HFFc6 (cell line): ENCODE measurements at regions not wholly inside any gene's neighbourhood (a gene's known extent, or its start where the extent isn't known, plus 50 kb on each side); places are given as distances from the start of the nearest gene placed in this dataset.

Source experiments
- DNase-seq: peaks from one replicate; pipeline ENCODE4 v3.0.0-alpha.2; 2018
- H3K27ac Mint-ChIP-seq: 2 replicates; pipeline ENCODE4 v1.8.0; 2020; ENCODE audit warnings: mild to moderate bottlenecking, mixed read lengths
- H3K27me3 Mint-ChIP-seq: 2 replicates; pipeline ENCODE4 v1.8.0; 2021; ENCODE audit warnings: mild to moderate bottlenecking, moderate library complexity, mixed read lengths; ENCODE audit not compliant: insufficient read depth
- H3K36me3 Mint-ChIP-seq: 2 replicates; pipeline ENCODE4 v1.8.0; 2021; ENCODE audit warnings: low read depth, mixed read lengths
- H3K4me1 Mint-ChIP-seq: 2 replicates; pipeline ENCODE4 v1.8.0; 2020; ENCODE audit warnings: low read depth, mixed read lengths
- H3K4me3 Mint-ChIP-seq: 2 replicates; pipeline ENCODE4 v1.8.0; 2020; ENCODE audit warnings: mild to moderate bottlenecking, moderate library complexity, mixed read lengths
- H3K9me3 Mint-ChIP-seq: 2 replicates; pipeline ENCODE4 v1.8.0; 2020; ENCODE audit warnings: mild to moderate bottlenecking, mixed read lengths
- CTCF ChIP-seq: fragments of 200-600 bp; sonication (generic); IDR thresholded peaks from 2 replicates; pipeline ENCODE4 v1.5.0; 2021; ENCODE audit warnings: antibody characterized with exemption, mild to moderate bottlenecking

- Mint-ChIP-seq H3K9me3 (peaks cover 21% of the 10 kb centered on the region), H3K4me3 (no peak overlapping the region), H3K27me3 (peaks cover 2% of the 10 kb centered on the region), H3K36me3 (no peaks in the 10 kb centered on the region), H3K4me1 (no peaks in the 10 kb centered on the region), H3K27ac (no peak overlapping the region)
- no peak for TF ChIP-seq CTCF
- no peak for DNase-seq
These were observed 141.2 kb downstream of the RBFOX3 start for GRCh38 chr17:79469646-79470045.

- H3K27me3 Mint-ChIP-seq = peaks cover 4% of the 10 kb centered on the region; the same call in 1 of the 2 replicates
- no peak for DNase-seq
- no peak overlapping the region for H3K27ac Mint-ChIP-seq
- no peak overlapping the region for H3K4me3 Mint-ChIP-seq
- no peak for TF ChIP-seq CTCF
- no peaks in the 10 kb centered on the region for H3K36me3 Mint-ChIP-seq
- H3K9me3 Mint-ChIP-seq = peaks cover 22% of the 10 kb centered on the region
- no peaks in the 10 kb centered on the region for H3K4me1 Mint-ChIP-seq
These were observed 142.5 kb downstream of the RBFOX3 start for GRCh38 chr17:79468183-79468944.

GRCh38 chr17:79466562-79467350, 144.1 kb downstream of the RBFOX3 start:
- Mint-ChIP-seq H3K36me3 (0 out of 2 replicates have a peak, but pooled peaks cover 5% of the 10 kb centered on the region), H3K4me1 (no peaks in the 10 kb centered on the region), H3K27ac (no peak overlapping the region), H3K9me3 (peaks cover 31% of the 10 kb centered on the region), H3K4me3 (no peak overlapping the region), H3K27me3 (peaks cover 8% of the 10 kb centered on the region; the same call in 1 of the 2 replicates)
- TF ChIP-seq CTCF = no peak
- no peak for DNase-seq

GRCh38 chr17:79465681-79466025, 145.2 kb downstream of the RBFOX3 start:
- DNase-seq = no peak
- H3K9me3 Mint-ChIP-seq = peaks cover 40% of the 10 kb centered on the region
- no peaks in the 10 kb centered on the region; the same call in 1 of the 2 replicates for H3K4me1 Mint-ChIP-seq
- no peak overlapping the region for H3K27ac Mint-ChIP-seq
- H3K27me3 Mint-ChIP-seq = peaks cover 8% of the 10 kb centered on the region
- TF ChIP-seq CTCF = no peak
- 0 out of 2 replicates have a peak, but pooled peaks cover 5% of the 10 kb centered on the region for H3K36me3 Mint-ChIP-seq
- no peak overlapping the region for H3K4me3 Mint-ChIP-seq

- Mint-ChIP-seq H3K27me3 (peaks cover 8% of the 10 kb centered on the region), H3K4me1 (no peaks in the 10 kb centered on the region; the same call in 1 of the 2 replicates), H3K27ac (no peak overlapping the region), H3K4me3 (no peak overlapping the region), H3K36me3 (0 out of 2 replicates have a peak, but pooled peaks cover 5% of the 10 kb centered on the region), H3K9me3 (peaks cover 45% of the 10 kb centered on the region)
- no peak for TF ChIP-seq CTCF
- DNase-seq = no peak
These were observed 145.7 kb downstream of the RBFOX3 start for GRCh38 chr17:79465011-79465680.
